ENCODE measurements at regions not wholly inside any gene's neighbourhood (a gene's known extent, or its start where the extent isn't known, plus 50 kb on each side); places are given as distances from the start of the nearest gene placed in this dataset.

GRCh38 chr15:31455499-31455898 lies 128.9 kb downstream of the KLF13 start:
- no peak for FAIRE-seq
- no peak for DNase-seq (ENCODE audit: insufficient read length, low spot score)

- DNase-seq (ENCODE audit: insufficient read length, low spot score) (no peak), FAIRE-seq (no peak)
These were observed 129.9 kb downstream of the KLF13 start for GRCh38 chr15:31456354-31457060.

GRCh38 chr15:31457161-31457560 lies 130.5 kb downstream of the KLF13 start:
- DNase-seq (ENCODE audit: insufficient read length, low spot score): no peak
- FAIRE-seq: peak; percentile 11

GRCh38 chr15:31457631-31458526 lies 131.2 kb downstream of the KLF13 start:
- DNase-seq (ENCODE audit: insufficient read length, low spot score): no peak
- FAIRE-seq: no peak

- peak; percentile 98 for FAIRE-seq
These were observed 132.2 kb downstream of the KLF13 start for GRCh38 chr15:31458596-31459399.

GRCh38 chr15:31459400-31459748 lies 132.7 kb downstream of the KLF13 start:
- no peak for FAIRE-seq
- no peak for DNase-seq (ENCODE audit: insufficient read length, low spot score)

More at GRCh38 chr15:31458596-31459399, 132.2 kb downstream of the KLF13 start:
- DNase-seq (ENCODE audit: insufficient read length, low spot score): no peak

- DNase-seq (ENCODE audit: insufficient read length, low spot score) (no peak), FAIRE-seq (no peak)
These were observed 134.7 kb downstream of the KLF13 start for GRCh38 chr15:31461375-31461774.

GRCh38 chr15:31461911-31462480 lies 135.4 kb downstream of the KLF13 start:
- DNase-seq (ENCODE audit: insufficient read length, low spot score) (no peak), FAIRE-seq (no peak)

- FAIRE-seq (no peak), DNase-seq (ENCODE audit: insufficient read length, low spot score) (no peak)
These were observed 137.0 kb downstream of the KLF13 start for GRCh38 chr15:31463521-31464102.

- DNase-seq (ENCODE audit: insufficient read length, low spot score): no peak
- FAIRE-seq: no peak
These were observed 137.8 kb downstream of the KLF13 start for GRCh38 chr15:31464216-31465082.

- DNase-seq (ENCODE audit: insufficient read length, low spot score): no peak
- no peak for FAIRE-seq
These were observed 138.7 kb downstream of the KLF13 start for GRCh38 chr15:31465083-31465955.

- no peak for FAIRE-seq
These were observed 140.7 kb downstream of the KLF13 start for GRCh38 chr15:31467361-31467760.

GRCh38 chr15:31468911-31469785 lies 142.5 kb downstream of the KLF13 start:
- DNase-seq (ENCODE audit: insufficient read length, low spot score) (no peak), FAIRE-seq (no peak)

More at GRCh38 chr15:31467361-31467760, 140.7 kb downstream of the KLF13 start:
- DNase-seq (ENCODE audit: insufficient read length, low spot score): no peak

GRCh38 chr15:31469786-31470525 lies 143.3 kb downstream of the KLF13 start:
- DNase-seq (ENCODE audit: insufficient read length, low spot score) (no peak), FAIRE-seq (peak; percentile 28)

- DNase-seq (ENCODE audit: insufficient read length, low spot score) (no peak), FAIRE-seq (no peak)
These were observed 144.1 kb downstream of the KLF13 start for GRCh38 chr15:31470756-31471155.

GRCh38 chr15:31471731-31472430 lies 145.2 kb downstream of the KLF13 start:
- FAIRE-seq (no peak), DNase-seq (ENCODE audit: insufficient read length, low spot score) (no peak)
